Body of pancreas (tissue), 4 donors: ENCODE measurements at regions not wholly inside any gene's neighbourhood (a gene's known extent, or its start where the extent isn't known, plus 50 kb on each side); places are given as distances from the start of the nearest gene placed in this dataset.

Experiments
- POLR2A ChIP-seq, 3 donors: fragments of 450-650 bp; IDR thresholded peaks; one replicate each; pipeline ENCODE4 v1.6.1; 2016; ENCODE audit warnings: antibody characterized with exemption in 3 of 3, mild to moderate bottlenecking in 2 of 3
- TF ChIP-seq, protein P1 (sequence below), 7 experiments: fragments of 450-650 bp in 4 of 7; fragments of 200-600 bp in 3 of 7; sonication (generic) in 3 of 7; IDR thresholded peaks; one replicate each; pipeline ENCODE4 v1.5.1; 2016 to 2019; ENCODE audit warnings: antibody characterized with exemption in 7 of 7

DNA sequence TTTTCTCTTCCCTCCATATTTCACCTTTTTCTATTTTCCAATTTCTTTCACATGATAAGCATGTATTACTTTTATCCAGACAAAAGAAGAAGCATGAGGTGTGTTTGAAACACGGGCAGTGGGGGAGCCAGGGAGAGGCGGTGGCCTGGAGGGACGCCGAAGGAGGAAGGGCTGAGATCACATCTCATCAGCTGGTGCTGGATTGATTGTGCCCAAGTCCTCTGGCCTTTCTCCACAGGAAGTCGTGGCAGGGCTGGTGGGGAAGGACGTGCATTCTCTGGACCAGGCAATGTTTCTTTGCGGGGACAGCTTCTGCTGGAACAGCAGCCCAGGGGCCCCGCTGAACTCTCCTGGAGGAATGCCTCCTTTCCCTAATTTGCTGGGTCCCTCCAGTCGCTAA lies 82.9 kb downstream of the MIAT start:
- TF ChIP-seq, protein P1, sequence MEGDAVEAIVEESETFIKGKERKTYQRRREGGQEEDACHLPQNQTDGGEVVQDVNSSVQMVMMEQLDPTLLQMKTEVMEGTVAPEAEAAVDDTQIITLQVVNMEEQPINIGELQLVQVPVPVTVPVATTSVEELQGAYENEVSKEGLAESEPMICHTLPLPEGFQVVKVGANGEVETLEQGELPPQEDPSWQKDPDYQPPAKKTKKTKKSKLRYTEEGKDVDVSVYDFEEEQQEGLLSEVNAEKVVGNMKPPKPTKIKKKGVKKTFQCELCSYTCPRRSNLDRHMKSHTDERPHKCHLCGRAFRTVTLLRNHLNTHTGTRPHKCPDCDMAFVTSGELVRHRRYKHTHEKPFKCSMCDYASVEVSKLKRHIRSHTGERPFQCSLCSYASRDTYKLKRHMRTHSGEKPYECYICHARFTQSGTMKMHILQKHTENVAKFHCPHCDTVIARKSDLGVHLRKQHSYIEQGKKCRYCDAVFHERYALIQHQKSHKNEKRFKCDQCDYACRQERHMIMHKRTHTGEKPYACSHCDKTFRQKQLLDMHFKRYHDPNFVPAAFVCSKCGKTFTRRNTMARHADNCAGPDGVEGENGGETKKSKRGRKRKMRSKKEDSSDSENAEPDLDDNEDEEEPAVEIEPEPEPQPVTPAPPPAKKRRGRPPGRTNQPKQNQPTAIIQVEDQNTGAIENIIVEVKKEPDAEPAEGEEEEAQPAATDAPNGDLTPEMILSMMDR (IDR thresholded peaks at IDR 0.05): no peak
- TF ChIP-seq POLR2A (IDR thresholded peaks at IDR 0.05): no peak
